HEK293 (cell line): ENCODE measurements at regions not wholly inside any gene's neighbourhood (a gene's known extent, or its start where the extent isn't known, plus 50 kb on each side); places are given as distances from the start of the nearest gene placed in this dataset.

ENCODE experiments used
- CTCF ChIA-PET: fragments of 350-600 bp; formaldehyde crosslinking; extraction: SDS; loops from one replicate; lab custom pipeline; 2021; ENCODE audit warnings: antibody characterized with exemption; lab: Yijun Ruan, JAX
- POLR2A ChIA-PET: fragments of 300-600 bp; formaldehyde crosslinking; extraction: SDS; loops from one replicate; lab custom pipeline; 2020; ENCODE audit warnings: antibody characterized with exemption, inconsistent platforms; lab: Yijun Ruan, JAX
- H3K27ac ChIP-seq: fragments of 200-500 bp; sonication (Bioruptor generic); 2 replicates; pipeline ENCODE4 v1.5.1; 2014; ENCODE audit warnings: low read depth, low read length, control low read depth, inconsistent platforms; ENCODE audit errors: extremely low read depth
- H3K36me3 ChIP-seq, 2 experiments: fragments of 200-500 bp in 1 of 2; sonication (Bioruptor generic) in 1 of 2; 1 replicate in 1 of 2; 2 replicates in 1 of 2; pipeline ENCODE4 v1.5.1; 2014 to 2017; ENCODE audit warnings: inconsistent platforms in 2 of 2, low read length in 2 of 2; ENCODE audit not compliant: control insufficient read depth in 2 of 2, insufficient read depth in 1 of 2
- H3K4me1 ChIP-seq: fragments of 200-500 bp; sonication (Bioruptor generic); 2 replicates; pipeline ENCODE4 v1.5.1; 2014; ENCODE audit warnings: mild to moderate bottlenecking, low read length, inconsistent platforms; ENCODE audit not compliant: control insufficient read depth, insufficient read depth
- H3K4me3 ChIP-seq: 2 replicates; pipeline ENCODE4 v1.5.1; 2011; ENCODE audit warnings: low read depth, mild to moderate bottlenecking, control low read depth, low read length, moderate library complexity
- H3K9me3 ChIP-seq: fragments of 200-500 bp; sonication (Bioruptor generic); 2 replicates; pipeline ENCODE4 v1.5.1; 2014; ENCODE audit warnings: low read depth, low read length, inconsistent platforms; ENCODE audit not compliant: control insufficient read depth, insufficient read depth
- EGR2 ChIP-seq: fragments of 450-650 bp; formaldehyde crosslinking; IDR thresholded peaks from 2 replicates; pipeline ENCODE4 v1.5.1; 2016; ENCODE audit warnings: low read depth, missing biosample characterization, missing genetic modification characterization
- MYNN ChIP-seq: fragments of 450-650 bp; formaldehyde crosslinking; IDR thresholded peaks from 2 replicates; pipeline ENCODE4 v1.5.1; 2016; ENCODE audit warnings: missing biosample characterization, missing genetic modification characterization, borderline replicate concordance
- PRDM1 ChIP-seq: fragments of 450-650 bp; formaldehyde crosslinking; IDR thresholded peaks from 2 replicates; pipeline ENCODE4; 2016; ENCODE audit warnings: missing biosample characterization, missing genetic modification characterization
- RBAK ChIP-seq: fragments of 450-650 bp; formaldehyde crosslinking; IDR thresholded peaks from 2 replicates; pipeline ENCODE4 v1.5.1; 2016; ENCODE audit warnings: missing biosample characterization, missing genetic modification characterization
- SP2 ChIP-seq: fragments of 450-650 bp; formaldehyde crosslinking; IDR thresholded peaks from 2 replicates; pipeline ENCODE4 v1.5.1; 2016; ENCODE audit warnings: missing biosample characterization, missing genetic modification characterization
- SP7 ChIP-seq: fragments of 450-650 bp; formaldehyde crosslinking; IDR thresholded peaks from 2 replicates; pipeline ENCODE4 v1.5.1; 2016; ENCODE audit warnings: missing biosample characterization, missing genetic modification characterization
- ZNF175 ChIP-seq: fragments of 450-650 bp; formaldehyde crosslinking; IDR thresholded peaks from 2 replicates; pipeline ENCODE4 v1.5.1; 2016; ENCODE audit warnings: missing biosample characterization, missing genetic modification characterization
- ZNF202 ChIP-seq: fragments of 450-650 bp; formaldehyde crosslinking; IDR thresholded peaks from 2 replicates; pipeline ENCODE4 v1.5.1; 2016; ENCODE audit warnings: missing biosample characterization, missing genetic modification characterization, borderline replicate concordance
- ZNF302 ChIP-seq: fragments of 450-650 bp; formaldehyde crosslinking; IDR thresholded peaks from 2 replicates; pipeline ENCODE4 v1.5.1; 2016; ENCODE audit warnings: missing biosample characterization, missing genetic modification characterization, low read depth
- ZNF416 ChIP-seq: fragments of 450-650 bp; formaldehyde crosslinking; IDR thresholded peaks from 2 replicates; pipeline ENCODE4 v1.5.1; 2016; ENCODE audit warnings: missing biosample characterization, missing genetic modification characterization
- ZNF529 ChIP-seq: fragments of 450-650 bp; formaldehyde crosslinking; IDR thresholded peaks from 2 replicates; pipeline ENCODE4 v1.5.1; 2017; ENCODE audit warnings: missing genetic modification characterization, missing biosample characterization; ENCODE audit not compliant: insufficient replicate concordance
- ZNF530 ChIP-seq: fragments of 450-650 bp; formaldehyde crosslinking; IDR thresholded peaks from 2 replicates; pipeline ENCODE4 v1.5.1; 2016; ENCODE audit warnings: low read depth, missing biosample characterization, missing genetic modification characterization
- ZNF621 ChIP-seq: fragments of 450-650 bp; formaldehyde crosslinking; IDR thresholded peaks from 2 replicates; pipeline ENCODE4 v1.5.1; 2017; ENCODE audit warnings: missing biosample characterization, missing genetic modification characterization
- ZNF791 ChIP-seq: fragments of 450-650 bp; formaldehyde crosslinking; IDR thresholded peaks from 2 replicates; pipeline ENCODE4 v1.5.1; 2016; ENCODE audit warnings: missing biosample characterization, missing genetic modification characterization
- TF ChIP-seq, protein P1 (sequence below): fragments of 450-650 bp; formaldehyde crosslinking; IDR thresholded peaks from 2 replicates; pipeline ENCODE4 v1.5.1; 2016; ENCODE audit warnings: missing biosample characterization, missing genetic modification characterization
- TF ChIP-seq, protein P2 (sequence below): fragments of 450-650 bp; formaldehyde crosslinking; IDR thresholded peaks from 2 replicates; pipeline ENCODE4 v1.5.1; 2016; ENCODE audit warnings: missing biosample characterization, missing genetic modification characterization, borderline replicate concordance
- TF ChIP-seq, protein P3 (sequence below): fragments of 450-650 bp; formaldehyde crosslinking; IDR thresholded peaks from 2 replicates; pipeline ENCODE4 v1.5.1; 2017; ENCODE audit warnings: missing biosample characterization, missing genetic modification characterization
- TF ChIP-seq, protein P4 (sequence below): fragments of 450-650 bp; formaldehyde crosslinking; IDR thresholded peaks from 2 replicates; pipeline ENCODE4 v1.5.0; 2017; ENCODE audit warnings: missing biosample characterization, missing genetic modification characterization, borderline replicate concordance

DNA sequence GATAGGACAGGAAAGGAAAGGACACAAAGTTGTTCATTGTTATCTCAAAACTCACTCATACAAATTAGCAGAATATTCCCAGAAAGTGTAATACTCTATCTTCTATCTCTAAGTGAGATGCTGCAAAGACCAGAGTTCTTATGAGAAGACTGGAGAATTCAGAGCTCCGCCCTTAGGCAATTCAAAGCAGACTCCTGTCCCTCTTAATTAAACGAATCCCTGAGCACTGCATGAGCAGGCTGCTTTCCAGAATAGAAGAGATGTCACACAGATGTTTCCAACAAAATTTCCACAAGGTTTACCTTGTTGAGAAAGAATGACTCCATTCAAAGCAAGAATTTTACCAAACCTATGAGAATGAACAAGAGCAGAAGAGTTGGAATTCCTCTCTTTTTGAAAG is 630.8 kb upstream of the INTU start:
- Histone ChIP-seq H3K27ac (no peak overlapping the region), H3K36me3 (no peaks in the 10 kb centered on the region), H3K4me3 (no peak overlapping the region)
- POLR2A ChIA-PET: no interaction called here
- TF ChIP-seq, protein P1, sequence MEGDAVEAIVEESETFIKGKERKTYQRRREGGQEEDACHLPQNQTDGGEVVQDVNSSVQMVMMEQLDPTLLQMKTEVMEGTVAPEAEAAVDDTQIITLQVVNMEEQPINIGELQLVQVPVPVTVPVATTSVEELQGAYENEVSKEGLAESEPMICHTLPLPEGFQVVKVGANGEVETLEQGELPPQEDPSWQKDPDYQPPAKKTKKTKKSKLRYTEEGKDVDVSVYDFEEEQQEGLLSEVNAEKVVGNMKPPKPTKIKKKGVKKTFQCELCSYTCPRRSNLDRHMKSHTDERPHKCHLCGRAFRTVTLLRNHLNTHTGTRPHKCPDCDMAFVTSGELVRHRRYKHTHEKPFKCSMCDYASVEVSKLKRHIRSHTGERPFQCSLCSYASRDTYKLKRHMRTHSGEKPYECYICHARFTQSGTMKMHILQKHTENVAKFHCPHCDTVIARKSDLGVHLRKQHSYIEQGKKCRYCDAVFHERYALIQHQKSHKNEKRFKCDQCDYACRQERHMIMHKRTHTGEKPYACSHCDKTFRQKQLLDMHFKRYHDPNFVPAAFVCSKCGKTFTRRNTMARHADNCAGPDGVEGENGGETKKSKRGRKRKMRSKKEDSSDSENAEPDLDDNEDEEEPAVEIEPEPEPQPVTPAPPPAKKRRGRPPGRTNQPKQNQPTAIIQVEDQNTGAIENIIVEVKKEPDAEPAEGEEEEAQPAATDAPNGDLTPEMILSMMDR (tag by site-specific recombination): no peak
- no peak for TF ChIP-seq ZNF202 (tag by site-specific recombination)
- TF ChIP-seq, protein P2, sequence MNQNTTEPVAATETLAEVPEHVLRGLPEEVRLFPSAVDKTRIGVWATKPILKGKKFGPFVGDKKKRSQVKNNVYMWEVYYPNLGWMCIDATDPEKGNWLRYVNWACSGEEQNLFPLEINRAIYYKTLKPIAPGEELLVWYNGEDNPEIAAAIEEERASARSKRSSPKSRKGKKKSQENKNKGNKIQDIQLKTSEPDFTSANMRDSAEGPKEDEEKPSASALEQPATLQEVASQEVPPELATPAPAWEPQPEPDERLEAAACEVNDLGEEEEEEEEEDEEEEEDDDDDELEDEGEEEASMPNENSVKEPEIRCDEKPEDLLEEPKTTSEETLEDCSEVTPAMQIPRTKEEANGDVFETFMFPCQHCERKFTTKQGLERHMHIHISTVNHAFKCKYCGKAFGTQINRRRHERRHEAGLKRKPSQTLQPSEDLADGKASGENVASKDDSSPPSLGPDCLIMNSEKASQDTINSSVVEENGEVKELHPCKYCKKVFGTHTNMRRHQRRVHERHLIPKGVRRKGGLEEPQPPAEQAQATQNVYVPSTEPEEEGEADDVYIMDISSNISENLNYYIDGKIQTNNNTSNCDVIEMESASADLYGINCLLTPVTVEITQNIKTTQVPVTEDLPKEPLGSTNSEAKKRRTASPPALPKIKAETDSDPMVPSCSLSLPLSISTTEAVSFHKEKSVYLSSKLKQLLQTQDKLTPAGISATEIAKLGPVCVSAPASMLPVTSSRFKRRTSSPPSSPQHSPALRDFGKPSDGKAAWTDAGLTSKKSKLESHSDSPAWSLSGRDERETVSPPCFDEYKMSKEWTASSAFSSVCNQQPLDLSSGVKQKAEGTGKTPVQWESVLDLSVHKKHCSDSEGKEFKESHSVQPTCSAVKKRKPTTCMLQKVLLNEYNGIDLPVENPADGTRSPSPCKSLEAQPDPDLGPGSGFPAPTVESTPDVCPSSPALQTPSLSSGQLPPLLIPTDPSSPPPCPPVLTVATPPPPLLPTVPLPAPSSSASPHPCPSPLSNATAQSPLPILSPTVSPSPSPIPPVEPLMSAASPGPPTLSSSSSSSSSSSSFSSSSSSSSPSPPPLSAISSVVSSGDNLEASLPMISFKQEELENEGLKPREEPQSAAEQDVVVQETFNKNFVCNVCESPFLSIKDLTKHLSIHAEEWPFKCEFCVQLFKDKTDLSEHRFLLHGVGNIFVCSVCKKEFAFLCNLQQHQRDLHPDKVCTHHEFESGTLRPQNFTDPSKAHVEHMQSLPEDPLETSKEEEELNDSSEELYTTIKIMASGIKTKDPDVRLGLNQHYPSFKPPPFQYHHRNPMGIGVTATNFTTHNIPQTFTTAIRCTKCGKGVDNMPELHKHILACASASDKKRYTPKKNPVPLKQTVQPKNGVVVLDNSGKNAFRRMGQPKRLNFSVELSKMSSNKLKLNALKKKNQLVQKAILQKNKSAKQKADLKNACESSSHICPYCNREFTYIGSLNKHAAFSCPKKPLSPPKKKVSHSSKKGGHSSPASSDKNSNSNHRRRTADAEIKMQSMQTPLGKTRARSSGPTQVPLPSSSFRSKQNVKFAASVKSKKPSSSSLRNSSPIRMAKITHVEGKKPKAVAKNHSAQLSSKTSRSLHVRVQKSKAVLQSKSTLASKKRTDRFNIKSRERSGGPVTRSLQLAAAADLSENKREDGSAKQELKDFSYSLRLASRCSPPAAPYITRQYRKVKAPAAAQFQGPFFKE (tag by site-specific recombination): no peak
- TF ChIP-seq, all 188 proteins: peak for 0
- CTCF ChIA-PET: no interaction called here
- no peaks in the 10 kb centered on the region for H3K9me3 ChIP-seq
- no peaks in the 10 kb centered on the region for H3K4me1 ChIP-seq

DNA sequence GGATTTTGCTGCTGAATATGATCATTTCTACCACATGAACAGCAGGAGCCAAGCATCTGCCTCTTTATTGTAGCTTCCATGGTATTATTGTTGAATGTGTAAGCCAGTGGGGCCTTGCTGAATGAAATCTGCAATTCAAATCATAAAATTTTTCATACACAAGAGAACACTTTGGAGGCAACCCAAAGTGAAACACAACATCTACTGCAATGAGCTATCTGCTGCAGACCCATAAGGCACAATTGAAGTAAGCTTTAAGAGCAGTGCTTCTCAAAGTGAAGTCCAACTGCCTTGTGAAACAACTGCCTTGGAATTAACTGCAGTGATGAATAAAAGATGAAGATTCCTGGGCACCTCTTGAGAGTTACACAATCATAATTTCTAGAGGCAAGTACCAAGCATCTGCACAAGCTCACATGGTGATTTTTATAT is 626.3 kb upstream of the INTU start:
- Histone ChIP-seq H3K4me3 (no peak overlapping the region), H3K27ac (no peak overlapping the region), H3K4me1 (no peaks in the 10 kb centered on the region), H3K9me3 (no peaks in the 10 kb centered on the region)
- POLR2A ChIA-PET: no interaction called here
- TF ChIP-seq MYNN (tag by site-specific recombination): no peak
- TF ChIP-seq ZNF302: no peak
- TF ChIP-seq, protein P1 (tag by site-specific recombination): no peak
- TF ChIP-seq SP7: no peak
- no peak for TF ChIP-seq PRDM1 (tag by site-specific recombination)
- no peak for TF ChIP-seq ZNF416 (tag by site-specific recombination)
- TF ChIP-seq ZNF530 (tag by site-specific recombination): no peak
- TF ChIP-seq, all 188 proteins: peak for 0
- CTCF ChIA-PET: no interaction called here
- no peaks in the 10 kb centered on the region for H3K36me3 ChIP-seq

DNA sequence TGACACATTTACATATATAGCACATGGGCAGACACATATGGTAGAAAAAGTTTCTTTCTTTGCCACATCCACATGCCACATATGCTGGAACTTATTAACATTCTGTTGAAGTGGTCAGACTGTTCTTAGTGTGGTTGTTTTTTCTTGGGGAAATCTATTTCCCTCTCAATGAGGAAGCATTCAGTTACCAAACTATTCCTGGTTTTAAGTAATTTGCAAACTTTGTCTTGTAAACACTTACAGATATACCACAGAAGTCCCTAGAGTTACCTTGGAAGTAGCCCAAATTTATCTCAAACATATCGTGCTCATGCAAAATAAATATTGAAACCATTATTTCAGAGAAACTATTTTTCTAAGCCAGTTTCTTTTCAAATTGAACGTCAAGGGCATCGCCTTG is 625.5 kb upstream of the INTU start:
- no peaks in the 10 kb centered on the region for H3K36me3 ChIP-seq
- no peak overlapping the region for H3K4me3 ChIP-seq
- no peaks in the 10 kb centered on the region for H3K9me3 ChIP-seq
- no peaks in the 10 kb centered on the region for H3K4me1 ChIP-seq
- ChIA-PET POLR2A (no interaction called here), CTCF (no interaction called here)
- H3K27ac ChIP-seq: no peak overlapping the region
- TF ChIP-seq, protein P3, sequence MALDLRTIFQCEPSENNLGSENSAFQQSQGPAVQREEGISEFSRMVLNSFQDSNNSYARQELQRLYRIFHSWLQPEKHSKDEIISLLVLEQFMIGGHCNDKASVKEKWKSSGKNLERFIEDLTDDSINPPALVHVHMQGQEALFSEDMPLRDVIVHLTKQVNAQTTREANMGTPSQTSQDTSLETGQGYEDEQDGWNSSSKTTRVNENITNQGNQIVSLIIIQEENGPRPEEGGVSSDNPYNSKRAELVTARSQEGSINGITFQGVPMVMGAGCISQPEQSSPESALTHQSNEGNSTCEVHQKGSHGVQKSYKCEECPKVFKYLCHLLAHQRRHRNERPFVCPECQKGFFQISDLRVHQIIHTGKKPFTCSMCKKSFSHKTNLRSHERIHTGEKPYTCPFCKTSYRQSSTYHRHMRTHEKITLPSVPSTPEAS (tag by site-specific recombination): no peak
- TF ChIP-seq ZNF621 (no peak), ZNF175 (tag by site-specific recombination) (no peak), RBAK (no peak), ZNF529 (tag by site-specific recombination) (no peak), EGR2 (no peak), SP2 (no peak), ZNF791 (tag by site-specific recombination) (no peak), ZNF530 (tag by site-specific recombination) (no peak)
- TF ChIP-seq, protein P4, sequence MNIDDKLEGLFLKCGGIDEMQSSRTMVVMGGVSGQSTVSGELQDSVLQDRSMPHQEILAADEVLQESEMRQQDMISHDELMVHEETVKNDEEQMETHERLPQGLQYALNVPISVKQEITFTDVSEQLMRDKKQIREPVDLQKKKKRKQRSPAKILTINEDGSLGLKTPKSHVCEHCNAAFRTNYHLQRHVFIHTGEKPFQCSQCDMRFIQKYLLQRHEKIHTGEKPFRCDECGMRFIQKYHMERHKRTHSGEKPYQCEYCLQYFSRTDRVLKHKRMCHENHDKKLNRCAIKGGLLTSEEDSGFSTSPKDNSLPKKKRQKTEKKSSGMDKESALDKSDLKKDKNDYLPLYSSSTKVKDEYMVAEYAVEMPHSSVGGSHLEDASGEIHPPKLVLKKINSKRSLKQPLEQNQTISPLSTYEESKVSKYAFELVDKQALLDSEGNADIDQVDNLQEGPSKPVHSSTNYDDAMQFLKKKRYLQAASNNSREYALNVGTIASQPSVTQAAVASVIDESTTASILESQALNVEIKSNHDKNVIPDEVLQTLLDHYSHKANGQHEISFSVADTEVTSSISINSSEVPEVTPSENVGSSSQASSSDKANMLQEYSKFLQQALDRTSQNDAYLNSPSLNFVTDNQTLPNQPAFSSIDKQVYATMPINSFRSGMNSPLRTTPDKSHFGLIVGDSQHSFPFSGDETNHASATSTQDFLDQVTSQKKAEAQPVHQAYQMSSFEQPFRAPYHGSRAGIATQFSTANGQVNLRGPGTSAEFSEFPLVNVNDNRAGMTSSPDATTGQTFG (tag by site-specific recombination): no peak
